H1 (cell line): ENCODE measurements at regions not wholly inside any gene's neighbourhood (a gene's known extent, or its start where the extent isn't known, plus 50 kb on each side); places are given as distances from the start of the nearest gene placed in this dataset.
A peak's percentile ranks its signal among the peaks of the same experiment; 100 is the strongest.

Experiments used
- CTCF ChIA-PET: fragments of 300-600 bp; sonication (Branson Sonifier 250); formaldehyde crosslinking; loops from one replicate; lab custom pipeline; 2021; ENCODE audit not compliant: partially characterized antibody; lab: Charles Lee
- POLR2A ChIA-PET: fragments of 300-600 bp; sonication (Branson Sonifier 250); formaldehyde crosslinking; loops from one replicate; lab custom pipeline; 2021; ENCODE audit warnings: inconsistent platforms; ENCODE audit not compliant: partially characterized antibody; lab: Charles Lee
- DNase-seq, 2 experiments: peaks; one replicate each; pipeline versions ENCODE4 v3.0.0 to v3.0.0-alpha.2; 2010 to 2022; ENCODE audit warnings: low spot score in 2 of 2, low read depth in 1 of 2, mixed read lengths in 1 of 2
- FAIRE-seq: peaks from 2 replicates; lab custom pipeline; 2011; peaks lifted over from hg19 to GRCh38; lab: Jason Lieb, UNC
- H2AFZ ChIP-seq: 2 replicates; pipeline ENCODE4 v1.8.1; 2012; ENCODE audit warnings: low read length, inconsistent platforms
- H2AK5ac ChIP-seq: 2 replicates; pipeline ENCODE4 v1.6.1; 2013; ENCODE audit warnings: low read depth, low read length
- H2BK120ac ChIP-seq: replicated peaks from 2 replicates; pipeline ENCODE3; 2013; ENCODE audit warnings: low read depth, low read length, inconsistent platforms
- H2BK12ac ChIP-seq: 2 replicates; pipeline ENCODE4 v1.6.1; 2013; ENCODE audit warnings: low read depth, low read length
- H2BK15ac ChIP-seq: 2 replicates; pipeline ENCODE4 v1.6.1; 2013; ENCODE audit warnings: low read length
- H2BK20ac ChIP-seq: 2 replicates; pipeline ENCODE4 v1.6.1; 2013; ENCODE audit warnings: low read length
- H2BK5ac ChIP-seq: 2 replicates; pipeline ENCODE4 v1.6.1; 2013; ENCODE audit warnings: low read depth, low read length
- H3K14ac ChIP-seq: 2 replicates; pipeline ENCODE4 v1.6.1; 2013; ENCODE audit warnings: inconsistent platforms; ENCODE audit not compliant: insufficient read length
- H3K18ac ChIP-seq: 2 replicates; pipeline ENCODE4 v1.6.1; 2013; ENCODE audit warnings: low read length; ENCODE audit errors: extremely low read depth
- H3K23ac ChIP-seq: 2 replicates; pipeline ENCODE4 v1.6.1; 2013; ENCODE audit warnings: inconsistent platforms; ENCODE audit not compliant: insufficient read length
- H3K23me2 ChIP-seq: 2 replicates; pipeline ENCODE4 v1.6.1; 2013; ENCODE audit warnings: low read depth, low read length
- H3K27ac ChIP-seq: 2 replicates; pipeline ENCODE4 v1.6.1; 2011; ENCODE audit warnings: low read depth, low read length, inconsistent platforms
- H3K27me3 ChIP-seq, 4 experiments: replicated peaks in 1 of 4; 1 replicate in 1 of 4; 2 replicates in 3 of 4; pipeline versions ENCODE4 v1.6.1 to v1.8.1; 2011 to 2013; ENCODE audit warnings: low read length in 3 of 4, mild to moderate bottlenecking in 3 of 4, inconsistent platforms in 2 of 4, mixed read lengths in 2 of 4, moderate library complexity in 1 of 4; ENCODE audit not compliant: control insufficient read depth in 3 of 4, insufficient read depth in 3 of 4; ENCODE audit errors: extremely low read depth in 1 of 4
- H3K36me3 ChIP-seq, 4 experiments: 2 replicates each; pipeline versions ENCODE4 v1.6.1 to v1.8.1; 2011 to 2013; ENCODE audit warnings: mild to moderate bottlenecking in 4 of 4, low read length in 3 of 4, moderate library complexity in 2 of 4, control low read depth in 1 of 4, inconsistent platforms in 1 of 4; ENCODE audit not compliant: insufficient read depth in 4 of 4, control insufficient read depth in 2 of 4
- H3K4ac ChIP-seq: replicated peaks from 2 replicates; pipeline ENCODE3; 2013; ENCODE audit warnings: low read length, low read depth, mixed read lengths, inconsistent platforms; ENCODE audit not compliant: insufficient read length
- H3K4me1 ChIP-seq, 4 experiments: replicated peaks in 1 of 4; 1 replicate in 1 of 4; 2 replicates in 3 of 4; pipeline versions ENCODE4 v1.6.1 to v1.8.1; 2011 to 2013; ENCODE audit warnings: low read length in 3 of 4, inconsistent platforms in 2 of 4, mixed read lengths in 1 of 4; ENCODE audit not compliant: insufficient read depth in 4 of 4, control insufficient read depth in 3 of 4
- H3K4me2 ChIP-seq, 2 experiments: 2 replicates each; pipeline versions ENCODE4 v1.6.1 to v1.8.1; 2011 to 2013; ENCODE audit warnings: low read depth in 2 of 2, low read length in 2 of 2, control low read depth in 1 of 2, inconsistent platforms in 1 of 2, mild to moderate bottlenecking in 1 of 2; ENCODE audit not compliant: insufficient read depth in 1 of 2
- H3K4me3 ChIP-seq, 4 experiments: fragments of 200-600, 300-600 bp in 1 of 4; sonication (generic), shearing (Covaris generic), sonication (Bioruptor Twin) in 1 of 4; 2 replicates each; pipeline versions ENCODE4 v1.5.1 to v1.8.1; 2011 to 2016; ENCODE audit warnings: low read length in 4 of 4, low read depth in 3 of 4, control low read depth in 2 of 4, inconsistent platforms in 2 of 4, mild to moderate bottlenecking in 2 of 4, mixed read lengths in 1 of 4, moderate library complexity in 1 of 4; ENCODE audit not compliant: insufficient read depth in 2 of 4; ENCODE audit errors: extremely low read depth in 1 of 4
- H3K56ac ChIP-seq: replicated peaks from 2 replicates; pipeline ENCODE3; 2013; ENCODE audit warnings: low read depth, mild to moderate bottlenecking, mixed read lengths, low read length, inconsistent platforms; ENCODE audit not compliant: insufficient read length
- H3K79me1 ChIP-seq: 2 replicates; pipeline ENCODE4 v1.6.1; 2013; ENCODE audit warnings: low read depth, low read length, control low read depth
- H3K79me2 ChIP-seq, 2 experiments: 2 replicates each; pipeline versions ENCODE4 v1.6.1 to v1.8.1; 2012 to 2013; ENCODE audit warnings: low read length in 2 of 2, mild to moderate bottlenecking in 2 of 2, inconsistent platforms in 1 of 2; ENCODE audit not compliant: insufficient read depth in 2 of 2, control insufficient read depth in 1 of 2
- H3K9ac ChIP-seq, 4 experiments: replicated peaks in 1 of 4; 1 replicate in 1 of 4; 2 replicates in 3 of 4; pipeline versions ENCODE4 v1.6.1 to v1.8.1; 2011 to 2013; ENCODE audit warnings: low read depth in 3 of 4, low read length in 3 of 4, control low read depth in 2 of 4, mild to moderate bottlenecking in 2 of 4, moderate library complexity in 2 of 4, inconsistent platforms in 1 of 4; ENCODE audit errors: extremely low read depth in 1 of 4
- H3K9me3 ChIP-seq, 2 experiments: 2 replicates each; pipeline versions ENCODE4 v1.6.1 to v1.8.1; 2012 to 2013; ENCODE audit warnings: mild to moderate bottlenecking in 2 of 2, moderate library complexity in 2 of 2, control low read depth in 1 of 2, inconsistent platforms in 1 of 2, low read depth in 1 of 2, low read length in 1 of 2, mixed read lengths in 1 of 2; ENCODE audit not compliant: insufficient read depth in 2 of 2
- H4K20me1 ChIP-seq, 2 experiments: replicated peaks in 1 of 2; 2 replicates each; pipeline versions ENCODE3 to v1.8.1; 2011 to 2013; ENCODE audit warnings: inconsistent platforms in 2 of 2, low read length in 2 of 2, mild to moderate bottlenecking in 1 of 2; ENCODE audit not compliant: insufficient read depth in 2 of 2, control insufficient read depth in 1 of 2
- H4K5ac ChIP-seq: 2 replicates; pipeline ENCODE4 v1.6.1; 2013; ENCODE audit warnings: low read length, low read depth, mixed read lengths, inconsistent platforms; ENCODE audit not compliant: insufficient read length
- H4K8ac ChIP-seq: 2 replicates; pipeline ENCODE4 v1.8.0; 2013; ENCODE audit warnings: mild to moderate bottlenecking, moderate library complexity, low read length, inconsistent platforms; ENCODE audit not compliant: insufficient read depth; ENCODE audit errors: extremely low read depth
- H4K91ac ChIP-seq: replicated peaks from 2 replicates; pipeline ENCODE3; 2013; ENCODE audit warnings: low read length, mixed read lengths, inconsistent platforms; ENCODE audit not compliant: insufficient read length
- EGR1 ChIP-seq: IDR thresholded peaks from 2 replicates; pipeline ENCODE4 v1.6.1; 2011; ENCODE audit warnings: low read depth, low read length, borderline replicate concordance
- HDAC2 ChIP-seq, 2 experiments: fragments of 300-600 bp in 1 of 2; sonication (generic) in 1 of 2; IDR thresholded peaks; 2 replicates each; pipeline ENCODE4 v1.6.1; 2011 to 2012; ENCODE audit warnings: low read depth in 2 of 2, low read length in 2 of 2, mild to moderate bottlenecking in 2 of 2, moderate library complexity in 2 of 2, borderline replicate concordance in 1 of 2, inconsistent platforms in 1 of 2
- RBBP5 ChIP-seq: IDR thresholded peaks from 2 replicates; pipeline ENCODE4 v1.7.1; 2012; ENCODE audit warnings: low read depth, mild to moderate bottlenecking, inconsistent platforms, low read length, moderate library complexity, borderline replicate concordance
- SAP30 ChIP-seq: fragments of 300-600 bp; sonication (generic); IDR thresholded peaks from 2 replicates; pipeline ENCODE4 v1.7.1; 2012; ENCODE audit warnings: low read length, moderate library complexity, mild to moderate bottlenecking, inconsistent platforms; ENCODE audit not compliant: insufficient read depth, insufficient replicate concordance
- SRF ChIP-seq: IDR thresholded peaks from 2 replicates; pipeline ENCODE4 v1.6.1; 2011; ENCODE audit warnings: mild to moderate bottlenecking, low read depth, low read length, moderate library complexity
- TEAD4 ChIP-seq: IDR thresholded peaks from 2 replicates; pipeline ENCODE4 v1.6.1; 2012; ENCODE audit warnings: low read depth, low read length, inconsistent platforms, mixed read lengths
- WGBS, 2 experiments: shearing (Covaris generic) in 1 of 2; methylation state at CpG; one replicate each; pipeline versions ENCODE4 v1.1.6 to v1.1.7; 2013 to 2015; ENCODE audit warnings: low lambda C conversion rate in 2 of 2, mixed read lengths in 2 of 2, inconsistent platforms in 1 of 2, low coverage in 1 of 2, missing lambda C conversion rate in 1 of 2; ENCODE audit not compliant: insufficient replicate concordance in 2 of 2, insufficient coverage in 1 of 2, insufficient read length in 1 of 2; ENCODE audit errors: extremely low coverage in 1 of 2, missing lambda C conversion rate in 1 of 2; 5-methylcytosine and 5-hydroxymethylcytosine counted together

DNA sequence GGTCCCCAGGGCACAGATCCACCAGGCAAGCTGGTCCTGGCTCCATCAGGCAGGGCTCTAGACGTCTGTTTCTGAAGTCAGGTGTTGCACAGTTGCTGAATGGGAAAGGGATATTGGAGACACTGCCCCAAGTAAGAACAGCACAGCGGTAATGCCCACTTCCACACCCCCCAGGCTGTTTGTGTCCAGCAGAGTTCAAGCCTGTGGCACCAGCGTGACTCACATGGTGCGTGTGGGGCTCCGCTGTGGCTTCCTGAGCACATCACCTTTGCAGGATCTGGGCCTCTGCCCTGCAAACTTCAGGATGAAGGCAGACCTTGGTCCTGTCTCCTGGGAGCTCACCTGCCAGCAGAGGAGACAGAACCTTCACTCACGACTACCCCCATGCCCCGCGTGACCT is 203.3 kb downstream of the TFCP2L1 start:
- Histone ChIP-seq H2AFZ (no peak overlapping the region), H4K8ac (no peak overlapping the region), H3K23ac (no peak overlapping the region), H2BK20ac (no peak overlapping the region), H3K4ac (no peak overlapping the region), H2BK15ac (0 out of 2 replicates have a peak overlapping the region, but pooled peaks have one; percentile 46), H3K4me3 (no peak overlapping the region), H4K5ac (no peak overlapping the region), H3K27ac (no peak overlapping the region), H3K27me3 (peaks cover 0 to 20% (median 11%) of the 10 kb centered on the region in 4 experiments; a peak in 5 of 7 replicates), H3K23me2 (no peaks in the 10 kb centered on the region; the same call in 1 of the 2 replicates), H3K79me1 (no peaks in the 10 kb centered on the region), H3K36me3 (no peaks in the 10 kb centered on the region), H3K4me2 (no peak overlapping the region), H2AK5ac (no peak overlapping the region), H2BK120ac (no peak overlapping the region), H3K4me1 (no peaks in the 10 kb centered on the region; a peak in 2 of 7 replicates), H4K20me1 (no peaks in the 10 kb centered on the region), H3K9me3 (no peaks in the 10 kb centered on the region), H3K14ac (no peak overlapping the region), H3K56ac (no peak overlapping the region), H2BK12ac (no peak overlapping the region)
- CTCF ChIA-PET, result interaction anchor here (0.6 to 23.5 kb wide), 10 partner anchors 11 to 386 kb away, joined by 3 to 434 read pairs (median 4); no protein-coding TSS in a partner anchor
- FAIRE-seq, result no peak
- 88% methylated on average over 8 of the region's 8 CpGs; no CpG with 5 or more reads in 1 of the 2 experiments for WGBS, 2 experiments
- no peak for DNase-seq
- TF ChIP-seq SAP30 (no peak), RBBP5 (no peak), HDAC2 (IDR thresholded peaks at IDR 0.05; ENCODE audit: borderline replicate concordance in 1 of 2, low read depth in 2 of 2, low read length in 2 of 2) (no peak), EGR1 (no peak), SRF (no peak), TEAD4 (no peak)
- TF ChIP-seq, all 59 proteins: peak for 0
- POLR2A ChIA-PET, result no interaction called here
- no peak overlapping the region for H4K91ac ChIP-seq
- H3K18ac ChIP-seq, result no peak overlapping the region
- H3K79me2 ChIP-seq, result no peaks in the 10 kb centered on the region
- H2BK5ac ChIP-seq, result no peak overlapping the region
- H3K9ac ChIP-seq, result no peak overlapping the region
